ENCODE measurements at regions not wholly inside any gene's neighbourhood (a gene's known extent, or its start where the extent isn't known, plus 50 kb on each side); places are given as distances from the start of the nearest gene placed in this dataset.

DNA sequence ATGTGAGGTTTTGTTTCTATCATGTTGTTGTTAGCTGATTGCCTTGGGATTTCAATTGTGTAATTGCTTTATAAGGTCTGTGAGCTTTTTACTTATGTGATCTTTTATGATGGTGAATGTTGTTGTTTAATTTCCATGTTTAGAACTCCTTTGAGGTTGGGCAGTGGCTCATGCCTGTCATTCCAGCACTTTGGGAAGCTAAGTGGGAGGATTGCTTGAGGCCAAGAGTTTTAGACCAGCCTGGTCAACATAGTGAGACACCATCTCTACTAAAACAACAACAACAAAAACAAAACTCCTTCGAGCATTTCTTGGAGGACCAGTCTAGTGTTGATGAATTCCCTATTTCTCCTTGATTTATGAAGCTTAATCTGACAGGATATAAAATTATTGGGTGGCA, 102.1 kb upstream of the PMCH start:
- no peaks in the 10 kb centered on the region for H3K9me3 ChIP-seq (ENCODE audit: control insufficient read depth, low read length)

DNA sequence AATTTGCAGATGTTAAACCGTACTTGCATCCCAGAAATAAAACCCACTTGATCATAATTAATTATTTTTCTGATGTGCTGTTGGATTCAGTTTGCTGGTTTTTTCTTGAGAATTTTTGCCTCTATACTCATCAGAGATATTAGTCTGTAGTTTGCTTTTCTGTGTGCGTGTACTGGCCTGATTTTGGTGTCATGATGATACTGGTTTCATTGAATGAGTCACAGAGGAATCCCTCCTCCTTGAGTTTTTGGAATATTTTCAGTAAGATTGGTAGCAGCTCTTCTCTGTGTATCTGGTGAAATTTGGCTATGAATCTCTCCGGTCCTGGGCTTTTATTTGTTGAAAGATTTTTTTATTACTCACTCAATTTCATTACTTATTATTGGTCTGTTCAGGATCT, 100.4 kb upstream of the PMCH start:
- Histone ChIP-seq H3K9ac (ENCODE audit: extremely low read depth, low read length, poor library complexity, severe bottlenecking) (no peak overlapping the region), H3K36me3 (ENCODE audit: control insufficient read depth, insufficient read depth, low read length) (no peaks in the 10 kb centered on the region), H3K4me1 (ENCODE audit: control insufficient read depth, insufficient read depth, low read length) (no peaks in the 10 kb centered on the region), H3K27me3 (ENCODE audit: control insufficient read depth, insufficient read depth, low read length, poor library complexity, severe bottlenecking) (no peaks in the 10 kb centered on the region), H3K27ac (ENCODE audit: low read depth, low read length) (no peak overlapping the region), H3K4me3 (ENCODE audit: low read length) (no peak overlapping the region), H3K9me3 (ENCODE audit: control insufficient read depth, low read length) (no peaks in the 10 kb centered on the region)
- Mint-ChIP-seq H3K9me3 (no peaks in the 10 kb centered on the region), H3K4me3 (no peak overlapping the region), H3K27ac (no peak overlapping the region), H3K27me3 (ENCODE audit: insufficient read depth) (no peaks in the 10 kb centered on the region), H3K4me1 (no peaks in the 10 kb centered on the region), H3K36me3 (ENCODE audit: low read depth) (no peaks in the 10 kb centered on the region)
- TF ChIP-seq, protein P1, sequence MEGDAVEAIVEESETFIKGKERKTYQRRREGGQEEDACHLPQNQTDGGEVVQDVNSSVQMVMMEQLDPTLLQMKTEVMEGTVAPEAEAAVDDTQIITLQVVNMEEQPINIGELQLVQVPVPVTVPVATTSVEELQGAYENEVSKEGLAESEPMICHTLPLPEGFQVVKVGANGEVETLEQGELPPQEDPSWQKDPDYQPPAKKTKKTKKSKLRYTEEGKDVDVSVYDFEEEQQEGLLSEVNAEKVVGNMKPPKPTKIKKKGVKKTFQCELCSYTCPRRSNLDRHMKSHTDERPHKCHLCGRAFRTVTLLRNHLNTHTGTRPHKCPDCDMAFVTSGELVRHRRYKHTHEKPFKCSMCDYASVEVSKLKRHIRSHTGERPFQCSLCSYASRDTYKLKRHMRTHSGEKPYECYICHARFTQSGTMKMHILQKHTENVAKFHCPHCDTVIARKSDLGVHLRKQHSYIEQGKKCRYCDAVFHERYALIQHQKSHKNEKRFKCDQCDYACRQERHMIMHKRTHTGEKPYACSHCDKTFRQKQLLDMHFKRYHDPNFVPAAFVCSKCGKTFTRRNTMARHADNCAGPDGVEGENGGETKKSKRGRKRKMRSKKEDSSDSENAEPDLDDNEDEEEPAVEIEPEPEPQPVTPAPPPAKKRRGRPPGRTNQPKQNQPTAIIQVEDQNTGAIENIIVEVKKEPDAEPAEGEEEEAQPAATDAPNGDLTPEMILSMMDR (conservative IDR thresholded peaks at IDR 0.05): no peak
- WGBS, 2 experiments (ENCODE audit: insufficient coverage in 1 of 2, insufficient read length in 1 of 2): 91% methylated on average over 1 of the region's 3 CpGs; no CpG with 5 or more reads in 1 of the 2 experiments
- DNase-seq: no peak

More for the DNA sequence above, 102.1 kb upstream of the PMCH start:
- no peak for DNase-seq
- Histone ChIP-seq H3K36me3 (ENCODE audit: control insufficient read depth, insufficient read depth, low read length) (no peaks in the 10 kb centered on the region), H3K27me3 (ENCODE audit: control insufficient read depth, insufficient read depth, low read length, poor library complexity, severe bottlenecking) (no peaks in the 10 kb centered on the region), H3K4me1 (ENCODE audit: control insufficient read depth, insufficient read depth, low read length) (no peaks in the 10 kb centered on the region), H3K27ac (ENCODE audit: low read depth, low read length) (no peak overlapping the region), H3K9ac (ENCODE audit: extremely low read depth, low read length, poor library complexity, severe bottlenecking) (no peak overlapping the region), H3K4me3 (ENCODE audit: low read length) (no peak overlapping the region)
- TF ChIP-seq, protein P1 (conservative IDR thresholded peaks at IDR 0.05): no peak
- no peaks in the 10 kb centered on the region for H3K4me1 Mint-ChIP-seq
- H3K27me3 Mint-ChIP-seq (ENCODE audit: insufficient read depth): no peaks in the 10 kb centered on the region
- no peak overlapping the region for H3K27ac Mint-ChIP-seq
- H3K4me3 Mint-ChIP-seq: no peak overlapping the region
- H3K36me3 Mint-ChIP-seq (ENCODE audit: low read depth): no peaks in the 10 kb centered on the region
- 83% methylated on average over 1 of the region's 1 CpG; no CpG with 5 or more reads in 1 of the 2 experiments for WGBS, 2 experiments (ENCODE audit: insufficient coverage in 1 of 2, insufficient read length in 1 of 2)
- peaks cover 3% of the 10 kb centered on the region for H3K9me3 Mint-ChIP-seq

DNA sequence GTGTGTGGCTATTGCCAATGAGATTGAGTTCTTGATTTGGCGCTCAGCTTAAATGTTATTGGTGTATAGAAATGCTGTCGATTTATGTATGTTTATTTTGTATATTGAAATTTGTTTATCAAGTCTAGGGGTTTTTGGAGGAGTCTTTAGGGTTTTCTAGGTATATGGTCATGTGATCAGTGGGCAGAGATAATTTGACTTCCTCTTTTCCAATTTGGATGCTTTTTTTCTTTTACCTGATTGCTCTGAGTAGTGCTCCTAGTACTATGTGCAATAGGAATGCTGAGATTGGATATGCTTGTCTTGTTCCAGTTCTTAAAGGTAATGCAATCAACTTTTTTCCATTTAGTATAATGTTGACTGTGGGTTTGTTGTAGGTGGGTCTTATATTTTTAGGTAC, 99.8 kb upstream of the PMCH start:
- Mint-ChIP-seq H3K9me3 (no peaks in the 10 kb centered on the region), H3K36me3 (ENCODE audit: low read depth) (no peaks in the 10 kb centered on the region), H3K4me1 (no peaks in the 10 kb centered on the region), H3K4me3 (no peak overlapping the region), H3K27me3 (ENCODE audit: insufficient read depth) (no peaks in the 10 kb centered on the region), H3K27ac (no peak overlapping the region)
- H3K27ac ChIP-seq (ENCODE audit: low read depth, low read length): no peak overlapping the region
- no peak for DNase-seq
- H3K4me1 ChIP-seq (ENCODE audit: control insufficient read depth, insufficient read depth, low read length): no peaks in the 10 kb centered on the region
- H3K36me3 ChIP-seq (ENCODE audit: control insufficient read depth, insufficient read depth, low read length): no peaks in the 10 kb centered on the region
- H3K4me3 ChIP-seq (ENCODE audit: low read length): no peak overlapping the region
- no peaks in the 10 kb centered on the region for H3K27me3 ChIP-seq (ENCODE audit: control insufficient read depth, insufficient read depth, low read length, poor library complexity, severe bottlenecking)
- 98% methylated on average over 2 of the region's 2 CpGs; no CpG with 5 or more reads in 1 of the 2 experiments for WGBS, 2 experiments (ENCODE audit: insufficient coverage in 1 of 2, insufficient read length in 1 of 2)
- H3K9me3 ChIP-seq (ENCODE audit: control insufficient read depth, low read length): no peaks in the 10 kb centered on the region
- H3K9ac ChIP-seq (ENCODE audit: extremely low read depth, low read length, poor library complexity, severe bottlenecking): no peak overlapping the region
- TF ChIP-seq, protein P1 (conservative IDR thresholded peaks at IDR 0.05): no peak

Measured in endodermal cell (in vitro differentiated cells).